ENCODE measurements at regions not wholly inside any gene's neighbourhood (a gene's known extent, or its start where the extent isn't known, plus 50 kb on each side); places are given as distances from the start of the nearest gene placed in this dataset.

DNA sequence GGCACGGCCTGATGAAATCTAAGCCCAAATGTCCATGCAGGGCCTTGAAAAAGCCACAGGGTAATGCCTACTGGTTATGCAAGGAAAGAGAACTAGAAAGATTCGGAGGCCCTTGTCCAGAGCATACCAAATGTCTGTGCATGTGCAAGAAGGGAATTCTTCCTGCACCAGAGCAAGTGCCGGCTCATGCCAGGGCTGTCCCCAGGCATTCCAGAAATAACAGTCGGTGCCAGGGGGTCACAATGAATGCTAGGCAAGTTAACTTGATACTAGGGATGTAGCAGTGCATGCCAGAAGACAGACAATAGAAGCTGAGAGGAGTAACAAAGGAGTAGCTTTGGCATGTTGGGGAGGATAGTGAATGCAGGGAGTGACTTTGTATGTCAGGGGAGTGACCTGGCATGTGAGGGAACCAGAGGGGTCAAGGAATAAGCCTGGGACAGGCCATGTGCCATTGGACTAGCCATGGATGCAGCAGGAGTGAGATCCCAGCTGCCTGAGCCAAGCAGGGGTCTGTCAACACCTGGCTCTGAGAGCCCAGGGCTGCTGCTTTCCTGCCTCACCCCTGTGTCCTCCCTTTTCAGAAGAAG lies 119.5 kb upstream of the UNC5B start:
- Mint-ChIP-seq H3K27ac (no peak overlapping the region), H3K36me3 (ENCODE audit: low read depth) (no peaks in the 10 kb centered on the region), H3K4me1 (ENCODE audit: low read depth) (no peaks in the 10 kb centered on the region), H3K4me3 (no peak overlapping the region), H3K9me3 (no peaks in the 10 kb centered on the region), H3K27me3 (peaks cover 34% of the 10 kb centered on the region)
- Histone ChIP-seq H3K4me1 (ENCODE audit: insufficient read depth, low read length) (no peaks in the 10 kb centered on the region), H3K27ac (ENCODE audit: low read depth in 1 of 2, low read length in 2 of 2) (no peak overlapping the region), H3K9me3 (ENCODE audit: control insufficient read depth in 1 of 2, insufficient read depth in 1 of 2, low read length in 2 of 2) (no peaks in the 10 kb centered on the region), H3K27me3 (ENCODE audit: control insufficient read depth in 1 of 2, insufficient read depth in 2 of 2, low read length in 2 of 2) (no peaks in the 10 kb centered on the region), H3K4me3 (ENCODE audit: low read length) (no peak overlapping the region), H3K36me3 (ENCODE audit: insufficient read depth, low read length) (no peaks in the 10 kb centered on the region)
- ChIA-PET POLR2A (no interaction called here), CTCF (no interaction called here)
- no peak for ATAC-seq (ENCODE audit: poor library complexity)
- DNase-seq: no peak
- intact Hi-C loops (cut with DNase I, micrococcal nuclease): no loop called here
- TF ChIP-seq, protein P1, sequence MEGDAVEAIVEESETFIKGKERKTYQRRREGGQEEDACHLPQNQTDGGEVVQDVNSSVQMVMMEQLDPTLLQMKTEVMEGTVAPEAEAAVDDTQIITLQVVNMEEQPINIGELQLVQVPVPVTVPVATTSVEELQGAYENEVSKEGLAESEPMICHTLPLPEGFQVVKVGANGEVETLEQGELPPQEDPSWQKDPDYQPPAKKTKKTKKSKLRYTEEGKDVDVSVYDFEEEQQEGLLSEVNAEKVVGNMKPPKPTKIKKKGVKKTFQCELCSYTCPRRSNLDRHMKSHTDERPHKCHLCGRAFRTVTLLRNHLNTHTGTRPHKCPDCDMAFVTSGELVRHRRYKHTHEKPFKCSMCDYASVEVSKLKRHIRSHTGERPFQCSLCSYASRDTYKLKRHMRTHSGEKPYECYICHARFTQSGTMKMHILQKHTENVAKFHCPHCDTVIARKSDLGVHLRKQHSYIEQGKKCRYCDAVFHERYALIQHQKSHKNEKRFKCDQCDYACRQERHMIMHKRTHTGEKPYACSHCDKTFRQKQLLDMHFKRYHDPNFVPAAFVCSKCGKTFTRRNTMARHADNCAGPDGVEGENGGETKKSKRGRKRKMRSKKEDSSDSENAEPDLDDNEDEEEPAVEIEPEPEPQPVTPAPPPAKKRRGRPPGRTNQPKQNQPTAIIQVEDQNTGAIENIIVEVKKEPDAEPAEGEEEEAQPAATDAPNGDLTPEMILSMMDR (IDR thresholded peaks at IDR 0.05): no peak

DNA sequence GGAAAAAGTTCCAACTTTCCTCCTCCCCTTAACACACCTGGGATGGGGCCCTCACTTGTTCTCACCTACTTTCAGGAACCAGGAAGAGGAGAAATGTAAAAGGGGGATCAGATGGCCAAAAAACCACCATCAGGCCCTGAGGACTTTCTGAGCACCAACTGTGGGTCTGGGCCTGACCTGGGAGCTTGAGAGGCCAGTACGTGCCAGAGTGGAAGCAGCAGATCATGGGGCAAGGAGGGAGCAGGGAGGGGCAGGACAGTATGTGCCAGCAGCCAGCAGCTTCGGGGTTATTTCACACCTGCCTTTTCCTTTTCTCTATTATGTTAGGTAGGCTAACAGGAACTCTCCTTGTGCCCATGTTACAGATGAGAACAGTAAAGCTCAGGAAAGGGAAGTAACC lies 118.8 kb upstream of the UNC5B start:
- Mint-ChIP-seq H3K4me1 (ENCODE audit: low read depth) (no peaks in the 10 kb centered on the region), H3K27me3 (peaks cover 34% of the 10 kb centered on the region), H3K36me3 (ENCODE audit: low read depth) (no peaks in the 10 kb centered on the region), H3K27ac (no peak overlapping the region), H3K9me3 (no peaks in the 10 kb centered on the region), H3K4me3 (no peak overlapping the region)
- ATAC-seq (ENCODE audit: poor library complexity) (no peak), DNase-seq (no peak)
- TF ChIP-seq, protein P1 (IDR thresholded peaks at IDR 0.05): no peak
- ChIA-PET POLR2A (no interaction called here), CTCF (no interaction called here)
- no peak overlapping the region for H3K27ac ChIP-seq (ENCODE audit: low read depth in 1 of 2, low read length in 2 of 2)
- no peaks in the 10 kb centered on the region for H3K4me1 ChIP-seq (ENCODE audit: insufficient read depth, low read length)
- no peaks in the 10 kb centered on the region for H3K9me3 ChIP-seq (ENCODE audit: control insufficient read depth in 1 of 2, insufficient read depth in 1 of 2, low read length in 2 of 2)
- H3K4me3 ChIP-seq (ENCODE audit: low read length): no peak overlapping the region
- intact Hi-C loops (cut with DNase I, micrococcal nuclease): no loop called here
- H3K36me3 ChIP-seq (ENCODE audit: insufficient read depth, low read length): no peaks in the 10 kb centered on the region
- H3K27me3 ChIP-seq (ENCODE audit: control insufficient read depth in 1 of 2, insufficient read depth in 2 of 2, low read length in 2 of 2): no peaks in the 10 kb centered on the region

DNA sequence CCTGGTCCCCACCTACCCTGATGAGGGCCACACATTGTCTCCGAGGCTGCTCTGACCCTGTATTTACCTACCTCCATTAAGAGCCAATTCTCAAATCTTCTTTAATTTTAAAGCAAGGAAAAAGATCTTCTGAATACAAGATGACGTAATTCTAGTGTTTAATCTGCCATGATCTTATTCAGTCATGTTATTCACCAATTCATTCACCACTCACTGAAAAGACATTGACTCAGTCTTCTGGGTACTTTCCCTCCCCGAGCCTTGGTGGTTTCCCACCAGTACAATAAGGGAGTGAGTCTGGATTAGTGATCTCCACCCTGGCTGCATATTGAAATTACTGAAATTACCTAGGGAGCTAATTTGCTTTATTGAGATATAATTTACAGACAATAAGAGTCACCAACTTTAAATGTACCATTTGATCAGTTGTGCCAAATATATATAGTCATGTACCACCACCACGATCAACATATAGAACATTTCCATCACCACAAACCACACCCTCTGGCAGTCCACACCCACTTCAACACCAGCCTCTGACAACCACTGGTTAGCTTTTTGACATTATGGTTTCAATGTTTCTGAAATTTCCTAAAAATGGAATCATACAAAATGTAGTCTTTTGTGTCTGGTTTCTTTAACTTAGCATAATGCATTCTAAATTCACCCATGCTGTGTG lies 117.5 kb upstream of the UNC5B start:
- H3K4me3 Mint-ChIP-seq: no peak overlapping the region
- no peaks in the 10 kb centered on the region for H3K36me3 Mint-ChIP-seq (ENCODE audit: low read depth)
- ATAC-seq (ENCODE audit: poor library complexity) (no peak), DNase-seq (no peak)
- H3K27ac Mint-ChIP-seq: no peak overlapping the region
- ChIA-PET CTCF (no interaction called here), POLR2A (no interaction called here)
- peaks cover 40% of the 10 kb centered on the region for H3K27me3 Mint-ChIP-seq
- H3K4me1 ChIP-seq (ENCODE audit: insufficient read depth, low read length): no peaks in the 10 kb centered on the region
- TF ChIP-seq, protein P1 (IDR thresholded peaks at IDR 0.05): no peak
- intact Hi-C loops (cut with DNase I, micrococcal nuclease): no loop called here
- no peaks in the 10 kb centered on the region for H3K27me3 ChIP-seq (ENCODE audit: control insufficient read depth in 1 of 2, insufficient read depth in 2 of 2, low read length in 2 of 2)
- H3K4me3 ChIP-seq (ENCODE audit: low read length): no peak overlapping the region
- no peaks in the 10 kb centered on the region for H3K9me3 Mint-ChIP-seq
- H3K4me1 Mint-ChIP-seq (ENCODE audit: low read depth): no peaks in the 10 kb centered on the region
- no peak overlapping the region for H3K27ac ChIP-seq (ENCODE audit: low read depth in 1 of 2, low read length in 2 of 2)
- H3K36me3 ChIP-seq (ENCODE audit: insufficient read depth, low read length): no peaks in the 10 kb centered on the region
- no peaks in the 10 kb centered on the region for H3K9me3 ChIP-seq (ENCODE audit: control insufficient read depth in 1 of 2, insufficient read depth in 1 of 2, low read length in 2 of 2)

Data from CD4-positive, alpha-beta T cell (primary cell).